Activated naive CD4-positive, alpha-beta T cell treated with anti-CD3 and anti-CD28 coated beads, Interleukin-2, amount 50 U/mL, for 24 hours (primary cell): ENCODE measurements at regions not wholly inside any gene's neighbourhood (a gene's known extent, or its start where the extent isn't known, plus 50 kb on each side); places are given as distances from the start of the nearest gene placed in this dataset.

Experiments used
- H3K27ac Mint-ChIP-seq: one replicate; pipeline ENCODE4 v1.8.0; 2021; ENCODE audit warnings: mild to moderate bottlenecking, mixed read lengths
- H3K27me3 Mint-ChIP-seq: one replicate; pipeline ENCODE4 v1.8.0; 2021; ENCODE audit warnings: mixed read lengths
- H3K36me3 Mint-ChIP-seq: one replicate; pipeline ENCODE4 v1.8.0; 2021; ENCODE audit warnings: mixed read lengths
- H3K4me1 Mint-ChIP-seq: one replicate; pipeline ENCODE4 v1.8.0; 2021; ENCODE audit warnings: mixed read lengths
- H3K4me3 Mint-ChIP-seq: one replicate; pipeline ENCODE4 v1.8.0; 2021; ENCODE audit warnings: mild to moderate bottlenecking, mixed read lengths
- H3K9me3 Mint-ChIP-seq: one replicate; pipeline ENCODE4 v1.8.0; 2021; ENCODE audit warnings: mixed read lengths

DNA sequence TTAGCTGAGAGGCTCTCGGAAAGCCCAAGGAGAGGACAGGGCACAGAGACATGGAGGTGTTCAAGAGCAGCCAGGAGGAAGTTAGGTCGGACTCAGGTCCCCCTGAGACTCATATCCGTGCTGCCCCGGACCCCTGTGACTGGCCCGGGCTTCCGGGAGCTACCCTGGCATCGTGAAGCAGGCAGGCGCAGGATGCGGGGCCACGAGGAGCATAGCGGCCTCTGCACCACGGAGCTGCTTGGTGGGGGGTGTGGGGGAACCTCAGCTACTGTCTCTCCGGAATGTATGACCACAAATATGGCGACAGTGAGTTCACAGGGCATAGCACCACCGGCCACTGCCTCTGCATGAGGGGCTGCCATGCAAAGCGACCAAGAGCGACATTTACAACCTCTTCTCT lies 112.2 kb upstream of the GUCA2B start:
- Mint-ChIP-seq H3K4me3 (no peak overlapping the region), H3K27ac (no peak overlapping the region), H3K4me1 (no peaks in the 10 kb centered on the region), H3K9me3 (no peaks in the 10 kb centered on the region), H3K27me3 (peaks cover 3% of the 10 kb centered on the region), H3K36me3 (no peaks in the 10 kb centered on the region)

DNA sequence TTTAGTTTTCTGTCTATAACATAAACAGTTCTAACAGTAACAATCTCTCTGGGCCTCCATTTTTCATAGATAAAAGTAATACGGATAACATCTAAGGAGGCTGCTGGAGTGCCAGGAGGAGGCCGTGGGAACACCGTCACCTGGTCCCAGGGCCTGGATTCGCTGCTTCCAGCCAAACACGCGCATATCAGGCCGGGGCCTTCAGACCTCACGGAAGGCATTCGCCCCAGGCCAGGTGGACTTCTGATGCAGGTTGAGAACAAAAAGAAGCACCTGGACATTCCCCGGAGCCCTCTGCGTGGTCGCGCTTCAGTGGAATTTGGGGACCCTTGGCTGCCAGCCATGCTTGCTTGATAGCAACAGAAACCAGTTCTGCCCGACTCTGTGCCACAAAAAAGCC lies 113.1 kb upstream of the GUCA2B start:
- Mint-ChIP-seq H3K4me1 (no peaks in the 10 kb centered on the region), H3K27me3 (no peaks in the 10 kb centered on the region), H3K4me3 (no peak overlapping the region), H3K9me3 (no peaks in the 10 kb centered on the region), H3K36me3 (no peaks in the 10 kb centered on the region), H3K27ac (no peak overlapping the region)

DNA sequence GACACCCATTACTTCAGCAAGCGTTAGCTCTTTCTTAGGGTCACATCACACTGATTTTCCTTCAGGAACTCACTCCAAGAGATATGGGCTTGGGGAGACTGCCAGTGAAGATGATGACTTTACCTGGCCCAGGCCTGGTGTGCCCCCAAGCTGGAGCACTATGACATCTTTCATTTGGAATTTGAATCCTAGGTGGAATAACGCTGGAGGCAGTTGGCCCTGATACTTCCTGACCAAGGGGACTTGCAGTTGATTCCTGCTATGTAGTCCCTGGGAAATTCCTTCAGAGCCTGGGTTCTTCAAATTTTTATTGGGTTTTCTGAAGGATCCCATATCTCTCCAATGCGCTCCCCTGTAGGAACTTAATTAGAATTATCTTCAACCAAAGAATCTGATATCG lies 114.9 kb upstream of the GUCA2B start:
- H3K4me1 Mint-ChIP-seq: peaks cover 18% of the 10 kb centered on the region
- no peaks in the 10 kb centered on the region for H3K36me3 Mint-ChIP-seq
- no peaks in the 10 kb centered on the region for H3K27me3 Mint-ChIP-seq

DNA sequence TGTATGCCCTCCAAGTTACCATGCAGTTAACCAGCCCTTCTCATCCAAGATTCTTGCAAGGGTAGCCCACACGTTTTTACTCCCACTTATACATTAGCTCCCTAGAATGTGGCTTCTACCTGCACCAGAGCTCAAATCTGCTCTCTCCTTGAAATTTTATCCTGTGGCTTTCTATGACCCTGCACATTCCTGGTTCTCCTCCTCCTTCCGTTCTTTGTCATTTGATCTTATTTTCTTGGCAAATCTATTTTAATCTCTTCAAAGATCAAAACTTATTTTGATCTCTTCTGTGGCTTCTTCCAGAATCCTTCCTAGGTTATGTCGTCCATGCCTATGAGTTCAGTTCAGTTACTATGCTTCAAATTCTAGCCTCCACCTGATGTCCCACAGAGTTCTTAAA lies 115.6 kb upstream of the GUCA2B start:
- H3K9me3 Mint-ChIP-seq: no peaks in the 10 kb centered on the region

More for the DNA sequence above, 114.9 kb upstream of the GUCA2B start:
- Mint-ChIP-seq H3K27ac (no peak overlapping the region), H3K9me3 (no peaks in the 10 kb centered on the region), H3K4me3 (no peak overlapping the region)

DNA sequence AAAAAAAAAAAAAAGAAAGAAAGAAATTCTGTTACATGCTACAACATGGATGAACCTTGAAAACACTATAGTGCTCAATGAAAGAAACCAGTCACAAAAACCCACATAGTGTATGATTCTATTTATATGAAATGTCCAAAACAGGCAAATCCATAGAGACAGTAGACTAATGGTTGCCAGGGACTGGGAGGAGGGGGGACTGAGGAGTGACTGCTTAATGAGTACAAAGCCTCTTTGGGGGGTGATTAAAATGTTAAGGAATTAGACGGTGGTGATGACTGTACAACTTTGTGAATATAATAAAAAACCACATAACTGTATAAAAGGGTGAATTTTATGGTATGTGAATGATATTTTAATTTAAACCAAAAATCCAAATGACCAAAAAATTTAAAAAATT lies 116.0 kb upstream of the GUCA2B start:
- Mint-ChIP-seq H3K27ac (no peak overlapping the region), H3K36me3 (no peaks in the 10 kb centered on the region), H3K27me3 (no peaks in the 10 kb centered on the region), H3K9me3 (no peaks in the 10 kb centered on the region), H3K4me3 (no peak overlapping the region), H3K4me1 (peaks cover 29% of the 10 kb centered on the region)

More for the DNA sequence above, 115.6 kb upstream of the GUCA2B start:
- no peak overlapping the region for H3K27ac Mint-ChIP-seq
- no peaks in the 10 kb centered on the region for H3K36me3 Mint-ChIP-seq
- no peaks in the 10 kb centered on the region for H3K27me3 Mint-ChIP-seq
- peaks cover 24% of the 10 kb centered on the region for H3K4me1 Mint-ChIP-seq
- no peak overlapping the region for H3K4me3 Mint-ChIP-seq

DNA sequence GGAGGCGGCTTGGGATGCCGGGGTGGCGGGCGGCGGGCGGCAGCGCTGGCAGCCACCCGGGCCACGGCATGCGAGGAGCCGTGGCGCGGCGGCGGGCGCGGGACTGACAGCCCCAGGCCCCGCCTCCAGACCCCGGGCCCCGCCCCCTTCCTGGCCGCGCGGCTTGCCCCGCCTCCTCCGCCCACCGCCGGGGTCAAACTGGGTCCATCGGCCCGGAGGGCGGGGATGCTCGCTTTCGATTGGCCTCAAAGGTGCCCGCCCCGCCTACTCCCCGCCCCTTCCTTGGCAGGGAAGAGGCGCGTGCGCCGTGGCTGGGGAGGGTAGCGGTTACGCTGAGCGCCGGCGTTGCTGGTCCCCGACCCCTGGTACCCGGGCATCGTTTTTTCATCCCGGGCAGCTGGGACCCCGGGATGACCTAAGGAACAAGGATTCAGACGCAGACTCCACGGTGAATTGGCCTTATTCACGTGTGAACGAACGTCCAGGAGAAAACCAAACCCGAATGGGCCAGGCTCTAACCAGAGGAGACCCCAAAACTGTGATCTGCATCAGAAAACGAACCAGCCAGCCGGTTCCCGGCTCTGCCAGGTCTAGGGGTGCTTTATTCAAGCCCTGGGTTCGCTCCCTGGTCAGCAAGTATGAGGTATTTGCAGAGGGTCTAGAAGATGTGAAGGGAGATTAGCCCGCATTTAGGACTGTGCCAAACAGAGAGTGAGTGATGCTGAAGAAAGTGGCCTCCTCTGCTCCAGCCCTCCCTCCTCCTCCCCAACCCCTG lies 117.2 kb upstream of the GUCA2B start:
- H3K36me3 Mint-ChIP-seq: no peaks in the 10 kb centered on the region
- H3K4me3 Mint-ChIP-seq: peak overlapping the region; percentile 85
- no peaks in the 10 kb centered on the region for H3K27me3 Mint-ChIP-seq
- H3K9me3 Mint-ChIP-seq: no peaks in the 10 kb centered on the region
- H3K4me1 Mint-ChIP-seq: peaks cover 40% of the 10 kb centered on the region
- H3K27ac Mint-ChIP-seq: no peak overlapping the region

DNA sequence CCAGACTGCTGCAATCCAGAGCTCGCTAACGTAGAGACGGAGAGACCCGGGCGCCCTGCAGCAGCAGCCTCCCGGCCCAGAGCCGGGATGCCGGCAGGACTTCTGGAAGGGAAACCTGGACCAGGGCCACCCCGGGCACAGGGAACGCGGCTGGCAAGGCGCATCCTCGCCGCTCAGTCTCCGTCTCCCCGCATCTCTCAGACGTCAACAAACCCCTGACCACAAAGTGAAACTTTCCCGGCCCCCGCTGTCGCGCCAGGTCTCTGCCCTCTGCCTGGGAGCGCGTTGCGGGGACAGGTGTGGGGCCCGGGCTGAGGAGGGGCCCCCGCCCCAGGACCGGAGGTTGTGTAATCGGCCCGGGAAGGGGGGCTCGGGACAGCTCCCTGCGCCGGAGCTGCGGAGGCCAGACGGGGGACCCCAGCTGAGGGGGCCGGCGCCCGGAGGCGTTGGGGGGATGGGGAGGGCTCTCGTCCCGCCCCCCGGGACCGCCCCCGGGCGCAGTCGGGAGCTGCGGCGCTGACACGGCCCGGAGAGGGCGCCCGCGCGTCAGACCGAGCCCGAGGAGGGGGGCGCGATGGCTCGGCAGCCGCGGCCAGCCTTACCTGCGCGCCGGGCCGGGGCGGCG lies 116.6 kb upstream of the HIVEP3 start:
- Mint-ChIP-seq H3K9me3 (no peaks in the 10 kb centered on the region), H3K4me1 (peaks cover 44% of the 10 kb centered on the region), H3K27ac (peak overlapping the region; percentile 85), H3K36me3 (no peaks in the 10 kb centered on the region), H3K27me3 (no peaks in the 10 kb centered on the region), H3K4me3 (peak overlapping the region; percentile 95)

DNA sequence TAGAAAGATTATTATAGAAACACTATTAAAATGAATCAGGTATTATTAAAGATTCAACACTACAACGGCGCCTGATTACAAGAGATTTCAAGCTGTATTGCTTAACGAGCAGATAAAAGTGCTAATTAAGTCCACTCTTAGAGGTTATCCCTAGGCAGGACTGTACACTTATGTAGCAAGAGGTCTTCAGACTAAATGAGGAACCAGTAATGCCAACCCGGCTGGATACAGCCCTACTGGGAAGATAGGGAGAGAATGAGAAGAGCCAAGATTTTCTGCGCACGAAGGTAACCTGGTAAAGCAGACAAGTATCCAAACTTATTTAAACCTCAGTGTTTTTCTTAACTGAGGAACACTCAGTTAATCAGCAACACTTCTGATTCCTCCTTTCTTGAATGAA lies 115.7 kb upstream of the HIVEP3 start:
- peak overlapping the region; percentile 26 for H3K27ac Mint-ChIP-seq
- H3K27me3 Mint-ChIP-seq: no peaks in the 10 kb centered on the region
- no peaks in the 10 kb centered on the region for H3K36me3 Mint-ChIP-seq
- H3K4me1 Mint-ChIP-seq: peaks cover 48% of the 10 kb centered on the region
- peak overlapping the region; percentile 95 for H3K4me3 Mint-ChIP-seq
- no peaks in the 10 kb centered on the region for H3K9me3 Mint-ChIP-seq

DNA sequence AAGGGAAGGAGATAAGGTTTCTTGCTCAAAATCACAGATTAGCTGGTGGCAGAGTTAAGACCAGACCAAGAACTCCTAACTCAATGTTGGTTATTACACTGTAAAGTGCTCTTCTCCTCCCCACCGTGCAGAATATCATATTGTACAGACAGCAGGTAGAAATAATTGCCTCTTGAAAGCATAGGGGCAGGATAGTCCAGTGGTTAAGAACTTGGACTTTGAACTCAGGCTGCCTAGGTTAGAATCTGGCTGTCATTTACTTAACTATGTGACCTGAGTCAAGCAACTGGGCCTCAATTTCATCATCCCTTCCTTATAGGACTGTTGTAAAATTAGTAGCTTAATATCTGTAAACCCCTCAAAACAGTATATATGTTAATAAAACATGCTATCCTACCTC lies 114.9 kb upstream of the HIVEP3 start:
- no peak overlapping the region for H3K27ac Mint-ChIP-seq
- H3K27me3 Mint-ChIP-seq: no peaks in the 10 kb centered on the region
- no peaks in the 10 kb centered on the region for H3K9me3 Mint-ChIP-seq
- H3K36me3 Mint-ChIP-seq: no peaks in the 10 kb centered on the region
- H3K4me1 Mint-ChIP-seq: peaks cover 48% of the 10 kb centered on the region
- peak overlapping the region; percentile 19 for H3K4me3 Mint-ChIP-seq

DNA sequence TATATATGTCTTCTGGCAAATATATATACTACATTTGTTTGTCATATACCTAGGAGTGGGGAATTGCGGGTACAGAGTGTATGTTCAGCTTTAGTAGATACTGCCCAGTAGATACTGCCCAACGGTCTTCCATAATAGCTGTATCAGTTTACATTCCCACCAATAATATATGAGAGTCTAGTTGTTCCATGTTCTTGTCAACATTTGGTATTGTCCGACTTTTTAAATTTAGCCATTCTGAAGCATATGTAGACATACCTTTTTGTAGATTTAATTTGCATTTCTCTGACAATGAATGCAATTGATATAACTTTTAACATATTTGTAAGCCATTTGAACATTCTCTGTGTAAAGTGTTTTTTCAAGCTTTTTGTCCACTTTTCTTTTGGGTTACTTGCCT lies 99.0 kb upstream of the HIVEP3 start:
- Mint-ChIP-seq H3K27ac (no peak overlapping the region), H3K9me3 (peaks cover 4% of the 10 kb centered on the region), H3K27me3 (no peaks in the 10 kb centered on the region), H3K36me3 (peaks cover 4% of the 10 kb centered on the region), H3K4me1 (peaks cover 48% of the 10 kb centered on the region), H3K4me3 (no peak overlapping the region)

DNA sequence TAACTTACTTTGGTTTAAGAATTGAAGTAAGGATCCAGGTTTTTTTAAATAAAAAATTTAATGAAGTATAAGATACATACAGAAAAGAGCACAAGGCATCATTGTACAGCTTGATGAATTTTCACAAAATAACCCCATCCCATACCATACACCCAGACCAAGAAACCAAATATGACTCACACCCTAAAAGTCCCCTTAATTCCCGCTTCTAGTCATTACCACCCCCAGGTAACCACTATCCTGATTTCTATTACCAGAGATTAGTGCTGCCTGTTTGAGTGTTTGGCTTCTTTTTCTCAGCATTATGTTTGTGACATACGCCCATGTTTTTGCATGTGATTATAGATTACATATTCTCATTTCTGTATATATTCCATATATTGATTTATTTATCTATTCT lies 98.5 kb upstream of the HIVEP3 start:
- Mint-ChIP-seq H3K27ac (no peak overlapping the region), H3K4me1 (peaks cover 48% of the 10 kb centered on the region), H3K4me3 (peak overlapping the region; percentile 11), H3K27me3 (no peaks in the 10 kb centered on the region), H3K36me3 (peaks cover 4% of the 10 kb centered on the region), H3K9me3 (peaks cover 4% of the 10 kb centered on the region)

DNA sequence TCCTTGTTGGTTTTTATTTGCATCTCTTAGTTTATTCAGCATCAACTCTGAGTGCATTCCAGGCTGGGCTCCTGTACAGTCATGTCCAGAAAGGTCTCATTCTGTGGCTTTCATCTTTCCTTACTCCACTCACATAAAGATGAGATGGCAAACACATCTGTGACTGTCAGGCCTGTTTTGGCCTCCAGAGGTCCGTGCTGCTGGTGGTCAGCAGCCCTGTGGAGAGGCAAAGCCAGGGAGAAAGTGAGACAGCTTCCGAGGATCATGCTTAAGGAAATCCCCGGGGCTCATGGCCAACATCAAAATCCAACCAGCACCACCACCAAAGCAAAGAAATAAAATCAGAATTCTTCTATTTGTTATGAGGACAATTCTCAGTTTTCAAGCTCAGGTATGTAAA lies 96.1 kb upstream of the HIVEP3 start:
- Mint-ChIP-seq H3K27me3 (no peaks in the 10 kb centered on the region), H3K4me3 (no peak overlapping the region), H3K27ac (no peak overlapping the region), H3K9me3 (peaks cover 4% of the 10 kb centered on the region), H3K4me1 (peaks cover 67% of the 10 kb centered on the region), H3K36me3 (peaks cover 2% of the 10 kb centered on the region)

DNA sequence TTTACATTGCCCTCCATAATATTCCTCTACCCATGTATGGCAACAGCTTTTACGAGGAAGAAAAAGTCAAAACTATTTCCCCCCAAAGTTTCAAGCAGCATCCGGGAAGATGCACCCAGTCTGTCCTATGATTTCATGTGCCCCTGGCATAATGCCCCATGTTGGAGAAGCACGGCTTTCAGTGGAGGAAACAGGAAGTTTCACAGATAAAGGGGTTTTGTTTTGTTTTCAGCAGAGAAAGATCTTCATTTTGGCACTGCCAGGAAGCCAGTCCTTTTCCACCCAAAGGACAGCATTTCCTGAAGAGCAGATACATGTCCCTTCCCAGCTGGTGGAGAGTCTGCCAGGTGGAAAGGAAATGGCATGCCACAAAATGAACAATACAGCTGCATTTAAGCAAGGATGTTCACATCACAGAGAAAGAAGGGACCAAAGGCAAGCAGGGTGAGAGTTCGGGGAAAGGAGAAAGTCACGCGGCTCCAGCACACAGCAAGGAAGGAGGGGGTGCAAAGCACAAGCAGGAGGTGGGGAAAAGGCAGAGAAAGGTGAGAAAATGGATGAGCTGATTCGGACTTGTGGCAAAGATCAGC lies 95.3 kb upstream of the HIVEP3 start:
- Mint-ChIP-seq H3K27me3 (no peaks in the 10 kb centered on the region), H3K9me3 (peaks cover 4% of the 10 kb centered on the region), H3K36me3 (peaks cover 2% of the 10 kb centered on the region), H3K4me3 (peak overlapping the region; percentile 20), H3K27ac (peak overlapping the region; percentile 41), H3K4me1 (peaks cover 76% of the 10 kb centered on the region)

DNA sequence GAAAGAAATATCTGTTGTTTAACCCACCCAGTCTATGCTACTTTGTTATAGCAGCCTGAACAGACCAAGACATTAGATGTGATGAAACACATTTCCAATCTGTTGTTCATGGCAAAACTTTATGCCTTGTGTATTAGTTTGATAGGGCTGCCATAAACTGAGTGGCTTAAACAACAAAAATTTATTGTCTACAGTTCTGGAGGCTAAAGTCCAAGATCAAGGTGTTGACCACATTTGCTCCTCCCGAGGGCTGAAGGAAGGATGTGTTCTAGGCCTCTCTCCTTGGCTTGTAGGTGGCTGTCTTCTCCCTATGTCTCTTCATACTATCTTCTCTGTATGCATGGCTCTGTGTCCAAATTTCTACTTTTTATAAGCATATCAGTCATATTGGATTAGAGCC lies 94.1 kb upstream of the HIVEP3 start:
- Mint-ChIP-seq H3K27ac (no peak overlapping the region), H3K9me3 (no peaks in the 10 kb centered on the region), H3K4me3 (no peak overlapping the region), H3K36me3 (no peaks in the 10 kb centered on the region), H3K27me3 (no peaks in the 10 kb centered on the region), H3K4me1 (peaks cover 79% of the 10 kb centered on the region)

DNA sequence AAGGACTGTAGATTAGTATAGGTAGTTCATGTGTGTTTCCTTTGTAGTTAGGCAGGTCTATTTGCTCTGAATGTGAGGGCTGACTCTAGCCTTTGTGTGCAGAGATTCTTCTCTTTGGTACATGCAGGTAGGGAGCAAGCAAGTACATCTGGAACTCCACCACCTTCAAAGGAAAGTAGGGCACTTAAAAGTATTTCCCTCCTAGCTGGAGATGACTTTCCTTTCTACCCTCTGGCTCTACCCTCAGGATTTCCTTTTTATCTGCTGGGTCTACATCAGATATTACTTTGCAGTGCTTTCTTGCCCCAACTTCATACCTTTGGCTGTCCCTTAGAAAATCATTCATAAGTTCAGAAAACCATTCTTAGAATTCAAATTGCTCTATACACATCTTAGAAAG lies 91.7 kb upstream of the HIVEP3 start:
- no peaks in the 10 kb centered on the region for H3K36me3 Mint-ChIP-seq
- peaks cover 66% of the 10 kb centered on the region for H3K4me1 Mint-ChIP-seq

DNA sequence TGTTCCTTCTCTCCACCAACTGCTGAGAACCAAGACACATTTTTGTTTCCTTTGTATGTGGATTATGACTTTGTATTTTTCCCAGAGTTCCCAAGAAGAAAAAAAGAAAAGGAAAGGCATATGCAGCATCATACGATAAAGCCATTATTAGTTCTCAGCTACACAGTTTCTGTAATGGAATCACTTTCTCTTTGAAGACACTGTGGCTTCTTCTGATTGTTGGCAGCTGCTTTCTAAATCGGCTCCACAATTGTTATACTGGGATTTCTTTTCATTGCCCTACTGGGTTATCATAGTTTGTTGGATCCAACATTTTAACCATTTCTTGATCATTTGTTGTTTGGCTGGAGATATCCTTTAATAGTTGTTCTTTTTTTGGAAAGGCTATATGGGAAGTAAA lies 89.5 kb upstream of the HIVEP3 start:
- no peaks in the 10 kb centered on the region for H3K27me3 Mint-ChIP-seq
- no peak overlapping the region for H3K4me3 Mint-ChIP-seq
- no peak overlapping the region for H3K27ac Mint-ChIP-seq
- H3K9me3 Mint-ChIP-seq: no peaks in the 10 kb centered on the region
- no peaks in the 10 kb centered on the region for H3K36me3 Mint-ChIP-seq
- H3K4me1 Mint-ChIP-seq: peaks cover 45% of the 10 kb centered on the region

More for the DNA sequence above, 91.7 kb upstream of the HIVEP3 start:
- Mint-ChIP-seq H3K9me3 (no peaks in the 10 kb centered on the region), H3K27ac (no peak overlapping the region), H3K27me3 (no peaks in the 10 kb centered on the region), H3K4me3 (no peak overlapping the region)
